A549 (cell line): ENCODE measurements at regions not wholly inside any gene's neighbourhood (a gene's known extent, or its start where the extent isn't known, plus 50 kb on each side); places are given as distances from the start of the nearest gene placed in this dataset.

ENCODE experiments used
- ATAC-seq, 2 experiments: fragments of 200-7000 bp in 1 of 2; fragments of >200 bp in 1 of 2; cut with Nextera tagmentation in 1 of 2; cut with Tn5 transposase in 1 of 2; 3 replicates each; pipeline versions ENCODE4 v1.8.0 to v1.9.1; 2018 to 2020; ENCODE audit warnings: mild to moderate bottlenecking in 1 of 2, moderate library complexity in 1 of 2
- CTCF ChIA-PET: fragments of 300-600 bp; sonication (Branson Sonifier 250); formaldehyde crosslinking; extraction: SDS; loops from one replicate; lab custom pipeline; 2021; ENCODE audit warnings: antibody characterized with exemption, inconsistent platforms; lab: Yijun Ruan, JAX
- POLR2A ChIA-PET: fragments of 350-600 bp; formaldehyde crosslinking; extraction: SDS; loops from one replicate; lab custom pipeline; 2021; ENCODE audit warnings: antibody characterized with exemption, inconsistent platforms; lab: Yijun Ruan, JAX
- DNase-seq, 2 experiments: peaks; one replicate each; pipeline versions ENCODE4 v3.0.0 to v3.0.0-alpha.2; 2011 to 2016; ENCODE audit warnings: low read depth in 1 of 2, low spot score in 1 of 2
- FAIRE-seq: peaks from 2 replicates; lab custom pipeline; 2011; peaks lifted over from hg19 to GRCh38; lab: Jason Lieb, UNC
- H3K27ac ChIP-seq, 2 experiments: fragments of >200 bp; sonication (Bioruptor Twin); formaldehyde crosslinking; 3 replicates each; pipeline ENCODE4 v1.5.1; 2016 to 2017
- H3K4me1 ChIP-seq: fragments of >200 bp; sonication (Bioruptor Twin); formaldehyde crosslinking; 3 replicates; pipeline ENCODE4 v1.6.1; 2016
- H3K4me2 ChIP-seq: fragments of >200 bp; sonication (Bioruptor Twin); formaldehyde crosslinking; 3 replicates; pipeline ENCODE4 v1.6.1; 2016
- H3K4me3 ChIP-seq: fragments of >200 bp; sonication (Bioruptor Twin); formaldehyde crosslinking; 3 replicates; pipeline ENCODE4 v1.5.1; 2016
- H3K9me3 ChIP-seq: fragments of >200 bp; sonication (Bioruptor Twin); formaldehyde crosslinking; 3 replicates; pipeline ENCODE4 v1.6.1; 2016
- ATOH8 ChIP-seq: fragments of 250-450 bp; sonication (Bioruptor Pico); IDR thresholded peaks from 2 replicates; pipeline ENCODE4 v1.5.0; 2020; ENCODE audit warnings: low read depth, mild to moderate bottlenecking, moderate library complexity
- CBX2 ChIP-seq: fragments of 200-600 bp; sonication (generic); IDR thresholded peaks from 2 replicates; pipeline ENCODE4 v1.6.1; 2016; ENCODE audit warnings: low read depth, mild to moderate bottlenecking, borderline replicate concordance
- CEBPB ChIP-seq, 2 experiments: fragments of >200 bp in 1 of 2; sonication (Bioruptor Twin) in 1 of 2; formaldehyde crosslinking in 1 of 2; IDR thresholded peaks; 2 replicates each; pipeline ENCODE4 v1.6.1; 2012 to 2016
- E2F6 ChIP-seq: IDR thresholded peaks from 2 replicates; pipeline ENCODE4 v1.6.1; 2012; ENCODE audit warnings: low read depth, borderline replicate concordance
- EP300 ChIP-seq, 2 experiments: fragments of >200 bp; sonication (Bioruptor Twin); formaldehyde crosslinking; IDR thresholded peaks; 2 replicates in 1 of 2; 3 replicates in 1 of 2; pipeline ENCODE4 v1.6.1; 2016 to 2017
- ESRRA ChIP-seq: fragments of 150-350 bp; IDR thresholded peaks from 2 replicates; pipeline ENCODE4 v1.6.1; 2014; ENCODE audit warnings: mild to moderate bottlenecking, low read length, borderline replicate concordance
- FOSL2 ChIP-seq, 2 experiments: fragments of 450-650 bp in 1 of 2; fragments of >200 bp in 1 of 2; sonication (Bioruptor Twin) in 1 of 2; formaldehyde crosslinking; IDR thresholded peaks; 2 replicates each; pipeline versions ENCODE4 v1.5.0 to v1.6.1; 2016 to 2020; ENCODE audit warnings: mild to moderate bottlenecking in 1 of 2, moderate library complexity in 1 of 2
- FOXS1 ChIP-seq: fragments of 250-450 bp; sonication (Bioruptor Pico); IDR thresholded peaks from 2 replicates; pipeline ENCODE4 v1.5.0; 2020; ENCODE audit warnings: mild to moderate bottlenecking, moderate library complexity
- GATA3 ChIP-seq: IDR thresholded peaks from 2 replicates; pipeline ENCODE4 v1.6.1; 2012; ENCODE audit warnings: borderline replicate concordance
- HDAC2 ChIP-seq: fragments of 200-600 bp; sonication (generic); IDR thresholded peaks from 2 replicates; pipeline ENCODE4 v1.6.1; 2016
- HEYL ChIP-seq: fragments of 250-450 bp; sonication (Bioruptor Pico); IDR thresholded peaks from 2 replicates; pipeline ENCODE4 v1.8.0; 2021; ENCODE audit warnings: mild to moderate bottlenecking, moderate library complexity
- HOXB13 ChIP-seq: fragments of 250-450 bp; sonication (Bioruptor Pico); IDR thresholded peaks from 2 replicates; pipeline ENCODE4 v1.5.0; 2020; ENCODE audit warnings: low read depth, mild to moderate bottlenecking, moderate library complexity
- HOXB5 ChIP-seq: fragments of 250-450 bp; sonication (Bioruptor Pico); IDR thresholded peaks from 2 replicates; pipeline ENCODE4 v1.5.0; 2020; ENCODE audit warnings: mild to moderate bottlenecking, moderate library complexity
- JUNB ChIP-seq: fragments of >200 bp; sonication (Bioruptor Twin); formaldehyde crosslinking; IDR thresholded peaks from 2 replicates; pipeline ENCODE4 v1.6.1; 2016
- KDM5A ChIP-seq: fragments of 200-600 bp; sonication (generic); IDR thresholded peaks from 2 replicates; pipeline ENCODE4 v1.6.1; 2016; ENCODE audit warnings: antibody characterized with exemption, mild to moderate bottlenecking
- MAFK ChIP-seq: fragments of 450-650 bp; IDR thresholded peaks from 2 replicates; pipeline ENCODE4 v1.6.1; 2014; ENCODE audit not compliant: partially characterized antibody
- MAX ChIP-seq: IDR thresholded peaks from 2 replicates; pipeline ENCODE4 v1.6.1; 2012
- MYC ChIP-seq: IDR thresholded peaks from 2 replicates; pipeline ENCODE4 v1.6.1; 2012; ENCODE audit warnings: mild to moderate bottlenecking, inconsistent platforms, low read length, improper control_type of control experiment, borderline replicate concordance
- NFE2L2 ChIP-seq: fragments of 150-350 bp; conservative IDR thresholded peaks from 2 replicates; pipeline ENCODE4 v1.6.1; 2014; ENCODE audit warnings: low read length
- NPAS2 ChIP-seq: fragments of 250-450 bp; sonication (Bioruptor Pico); IDR thresholded peaks from 2 replicates; pipeline ENCODE4 v1.8.0; 2022; ENCODE audit warnings: mild to moderate bottlenecking, moderate library complexity, borderline replicate concordance
- PHF8 ChIP-seq: fragments of 200-600 bp; sonication (generic); IDR thresholded peaks from 2 replicates; pipeline ENCODE4 v1.6.1; 2016; ENCODE audit warnings: low read depth, mild to moderate bottlenecking, antibody characterized with exemption, moderate library complexity, borderline replicate concordance
- POLR2A ChIP-seq: IDR thresholded peaks from 2 replicates; pipeline ENCODE4 v1.6.1; 2012; ENCODE audit warnings: mild to moderate bottlenecking, low read length
- POLR2AphosphoS2 ChIP-seq: conservative IDR thresholded peaks from 2 replicates; pipeline ENCODE4 v1.6.1; 2012; ENCODE audit warnings: low read length, improper control_type of control experiment, inconsistent platforms
- RCOR1 ChIP-seq: fragments of 150-350 bp; IDR thresholded peaks from 2 replicates; pipeline ENCODE4 v1.6.1; 2014; ENCODE audit warnings: antibody characterized with exemption, low read length, low read depth
- ZNF302 ChIP-seq: fragments of 250-450 bp; sonication (Bioruptor Pico); IDR thresholded peaks from 2 replicates; pipeline ENCODE4 v1.9.0; 2021; ENCODE audit warnings: inconsistent platforms, mild to moderate bottlenecking, moderate library complexity
- ZSCAN20 ChIP-seq: fragments of 250-450 bp; sonication (Bioruptor Pico); IDR thresholded peaks from 2 replicates; pipeline ENCODE4 v1.8.0; 2022; ENCODE audit warnings: mild to moderate bottlenecking, moderate library complexity
- WGBS: methylation state at CpG from one replicate; pipeline ENCODE4 v1.1.6; 2017; ENCODE audit errors: missing lambda C conversion rate; 5-methylcytosine and 5-hydroxymethylcytosine counted together
- TF ChIP-seq, protein P1 (sequence below): fragments of >200 bp; sonication (Bioruptor Twin); formaldehyde crosslinking; IDR thresholded peaks from 3 replicates; pipeline ENCODE4 v1.5.1; 2016

GRCh38 chr9:25556540-25556939 is 121.7 kb downstream of the TUSC1 start:
- no peak for DNase-seq
- POLR2A ChIA-PET, result no interaction called here
- Histone ChIP-seq H3K4me2 (no peak overlapping the region), H3K27ac (no peak overlapping the region), H3K4me1 (no peaks in the 10 kb centered on the region), H3K4me3 (no peak overlapping the region), H3K9me3 (no peaks in the 10 kb centered on the region)
- CTCF ChIA-PET, result no interaction called here
- FAIRE-seq, result no peak
- 13% methylated on average over 1 of the region's 1 CpG for WGBS
- TF ChIP-seq PHF8 (no peak), MAFK (peak; percentile 87)
- ATAC-seq, result no peak

- CTCF ChIA-PET, result no interaction called here
- DNase-seq, result no peak
- Histone ChIP-seq H3K27ac (no peak overlapping the region), H3K4me3 (no peak overlapping the region), H3K9me3 (no peaks in the 10 kb centered on the region), H3K4me1 (no peaks in the 10 kb centered on the region), H3K4me2 (no peak overlapping the region)
- POLR2A ChIA-PET, result no interaction called here
- FAIRE-seq, result no peak
- no peak for TF ChIP-seq HOXB5 (CRISPR knock-in tag)
- TF ChIP-seq, protein P1, sequence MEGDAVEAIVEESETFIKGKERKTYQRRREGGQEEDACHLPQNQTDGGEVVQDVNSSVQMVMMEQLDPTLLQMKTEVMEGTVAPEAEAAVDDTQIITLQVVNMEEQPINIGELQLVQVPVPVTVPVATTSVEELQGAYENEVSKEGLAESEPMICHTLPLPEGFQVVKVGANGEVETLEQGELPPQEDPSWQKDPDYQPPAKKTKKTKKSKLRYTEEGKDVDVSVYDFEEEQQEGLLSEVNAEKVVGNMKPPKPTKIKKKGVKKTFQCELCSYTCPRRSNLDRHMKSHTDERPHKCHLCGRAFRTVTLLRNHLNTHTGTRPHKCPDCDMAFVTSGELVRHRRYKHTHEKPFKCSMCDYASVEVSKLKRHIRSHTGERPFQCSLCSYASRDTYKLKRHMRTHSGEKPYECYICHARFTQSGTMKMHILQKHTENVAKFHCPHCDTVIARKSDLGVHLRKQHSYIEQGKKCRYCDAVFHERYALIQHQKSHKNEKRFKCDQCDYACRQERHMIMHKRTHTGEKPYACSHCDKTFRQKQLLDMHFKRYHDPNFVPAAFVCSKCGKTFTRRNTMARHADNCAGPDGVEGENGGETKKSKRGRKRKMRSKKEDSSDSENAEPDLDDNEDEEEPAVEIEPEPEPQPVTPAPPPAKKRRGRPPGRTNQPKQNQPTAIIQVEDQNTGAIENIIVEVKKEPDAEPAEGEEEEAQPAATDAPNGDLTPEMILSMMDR, result no peak
- no peak for TF ChIP-seq MAX
- TF ChIP-seq NPAS2, result no peak
- no peak for TF ChIP-seq HDAC2
- no peak for TF ChIP-seq MYC
- TF ChIP-seq FOXS1 (CRISPR knock-in tag), result no peak
- TF ChIP-seq CBX2, result no peak
- no peak for ATAC-seq
- WGBS, result 8% methylated on average over 3 of the region's 3 CpGs
Measured at GRCh38 chr9:25548847-25549246, 129.4 kb downstream of the TUSC1 start.

DNA sequence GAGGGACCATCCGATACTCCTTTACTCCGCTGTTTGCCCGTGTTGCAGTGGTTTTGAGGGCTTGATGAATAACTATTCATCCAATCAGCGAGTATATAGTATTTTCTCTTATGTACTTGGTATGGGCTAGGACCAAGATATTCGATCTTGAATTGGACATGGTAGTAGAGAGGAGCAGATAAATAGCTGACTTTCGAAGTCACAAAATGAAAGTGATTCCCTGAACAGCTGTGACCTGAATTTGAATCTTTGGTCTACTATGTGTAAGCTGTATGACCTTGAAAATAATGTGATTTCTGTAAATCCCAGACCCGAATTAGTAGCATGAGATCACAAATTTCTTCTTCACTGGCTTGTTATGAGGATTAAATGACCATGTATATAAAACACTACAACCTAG is 134.4 kb downstream of the TUSC1 start:
- ATAC-seq, result no peak
- POLR2A ChIA-PET, result no interaction called here
- H3K4me3 ChIP-seq, result no peak overlapping the region
- H3K9me3 ChIP-seq, result no peaks in the 10 kb centered on the region
- 24% methylated on average over 7 of the region's 7 CpGs for WGBS
- H3K4me1 ChIP-seq, result no peaks in the 10 kb centered on the region
- no peak overlapping the region for H3K4me2 ChIP-seq
- no peak for FAIRE-seq
- TF ChIP-seq CEBPB (IDR thresholded peaks at IDR 0.05) (no peak), KDM5A (no peak), EP300 (IDR thresholded peaks at IDR 0.05) (no peak), HEYL (no peak), POLR2AphosphoS2 (no peak), HOXB13 (CRISPR knock-in tag) (no peak), ZNF302 (CRISPR knock-in tag) (no peak), JUNB (no peak), FOSL2 (IDR thresholded peaks at IDR 0.05) (no peak), FOSL2 (CRISPR knock-in tag; IDR thresholded peaks at IDR 0.05) (no peak), E2F6 (no peak), ESRRA (no peak)
- CTCF ChIA-PET, result no interaction called here
- no peak for DNase-seq
- H3K27ac ChIP-seq, result no peak overlapping the region

- no peak for TF ChIP-seq GATA3
- no peak for TF ChIP-seq ATOH8 (CRISPR knock-in tag)
- no peak for TF ChIP-seq NFE2L2
- TF ChIP-seq JUNB, result no peak
- no peak for TF ChIP-seq ESRRA
- TF ChIP-seq RCOR1, result no peak
- TF ChIP-seq POLR2A, result no peak
- no peak for TF ChIP-seq ZSCAN20 (CRISPR knock-in tag)
- TF ChIP-seq HEYL, result no peak
- no peak for TF ChIP-seq NPAS2
- CTCF ChIA-PET, result no interaction called here
Measured at GRCh38 chr9:25542319-25542718, 135.9 kb downstream of the TUSC1 start.

More at GRCh38 chr9:25542319-25542718, 135.9 kb downstream of the TUSC1 start:
- H3K27ac ChIP-seq, result no peak overlapping the region
- POLR2A ChIA-PET, result no interaction called here
- H3K4me3 ChIP-seq, result no peak overlapping the region
- ATAC-seq, result no peak
- 45% methylated on average over 8 of the region's 8 CpGs for WGBS
- H3K4me1 ChIP-seq, result no peaks in the 10 kb centered on the region
- DNase-seq, result no peak
- H3K4me2 ChIP-seq, result no peak overlapping the region
- H3K9me3 ChIP-seq, result no peaks in the 10 kb centered on the region
- FAIRE-seq, result no peak
